ENCODE measurements at regions not wholly inside any gene's neighbourhood (a gene's known extent, or its start where the extent isn't known, plus 50 kb on each side); places are given as distances from the start of the nearest gene placed in this dataset.

DNA sequence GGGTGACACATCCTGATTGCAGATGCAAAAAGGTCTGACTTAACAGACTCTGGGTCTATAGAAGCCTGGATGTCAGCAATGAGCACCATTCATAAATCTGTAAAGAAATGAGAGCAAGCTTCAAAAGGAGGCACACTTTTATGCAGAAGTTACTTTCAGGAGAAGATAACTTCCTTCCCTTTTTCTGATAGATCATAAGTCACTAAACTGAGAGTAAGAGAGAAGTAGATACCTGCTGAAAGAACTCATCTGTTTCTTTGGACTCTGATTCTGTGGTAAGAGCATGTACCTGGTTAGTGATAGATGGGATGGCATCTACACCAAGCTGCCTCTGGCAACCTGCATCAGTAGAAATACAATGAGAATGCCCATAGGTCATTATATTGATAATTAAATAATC is 525.6 kb downstream of the CETN3 start:
- H3K4me3 ChIP-seq (ENCODE audit: low read depth, low read length): no peak overlapping the region
- no peak for DNase-seq (ENCODE audit: low read depth)

DNA sequence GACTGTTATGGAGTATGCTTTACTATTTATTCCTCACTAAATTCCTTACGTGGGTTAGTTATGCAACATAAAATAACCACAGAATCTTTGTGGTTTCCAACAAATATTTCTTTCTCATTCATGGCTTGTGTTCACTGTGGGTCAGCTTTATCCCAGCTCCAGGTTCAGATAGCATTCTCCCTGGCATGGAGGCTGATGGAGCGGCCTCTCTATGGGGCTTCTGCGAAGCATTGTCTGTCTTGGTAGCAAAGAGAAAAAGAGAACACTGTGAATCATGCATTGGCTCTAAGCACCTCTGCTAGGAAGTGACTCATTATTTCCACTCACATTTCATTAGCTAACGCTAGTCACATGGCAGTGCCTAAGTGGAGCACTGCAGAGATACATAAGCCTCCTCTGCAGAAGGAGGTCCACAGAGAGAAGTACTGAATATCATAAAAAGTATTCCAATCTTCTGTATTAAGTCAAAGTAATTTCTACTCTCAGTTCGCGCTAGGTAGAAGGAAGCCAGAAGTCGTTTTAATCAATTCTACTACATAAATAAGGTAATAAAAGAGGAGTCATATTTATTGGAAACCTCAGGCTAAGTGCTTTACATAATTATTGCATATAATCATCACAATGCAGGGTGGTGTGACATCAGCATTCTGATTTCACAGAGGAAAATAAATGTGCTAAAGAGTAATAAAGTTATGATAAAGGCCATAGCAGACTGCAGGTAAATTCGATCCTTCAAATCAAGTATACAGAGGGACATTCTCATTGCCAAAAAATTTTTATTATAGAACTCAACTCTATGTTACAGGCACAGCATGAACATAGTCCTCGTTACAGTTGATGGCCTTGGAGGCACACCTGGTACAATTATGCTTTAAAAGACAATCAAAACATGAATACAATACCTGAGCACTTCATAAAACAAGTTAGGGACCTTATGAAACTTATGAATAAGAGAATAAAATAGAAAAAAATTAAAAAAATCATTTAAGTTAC is 531.1 kb downstream of the CETN3 start:
- H3K4me3 ChIP-seq (ENCODE audit: low read depth, low read length): no peak overlapping the region
- no peak for TF ChIP-seq CTCF (conservative IDR thresholded peaks at IDR 0.05; ENCODE audit: low read depth, low read length)
- peak; percentile 98 for DNase-seq (ENCODE audit: low read depth)

More for the DNA sequence above, 525.6 kb downstream of the CETN3 start:
- no peak for TF ChIP-seq CTCF (conservative IDR thresholded peaks at IDR 0.05; ENCODE audit: low read depth, low read length)

DNA sequence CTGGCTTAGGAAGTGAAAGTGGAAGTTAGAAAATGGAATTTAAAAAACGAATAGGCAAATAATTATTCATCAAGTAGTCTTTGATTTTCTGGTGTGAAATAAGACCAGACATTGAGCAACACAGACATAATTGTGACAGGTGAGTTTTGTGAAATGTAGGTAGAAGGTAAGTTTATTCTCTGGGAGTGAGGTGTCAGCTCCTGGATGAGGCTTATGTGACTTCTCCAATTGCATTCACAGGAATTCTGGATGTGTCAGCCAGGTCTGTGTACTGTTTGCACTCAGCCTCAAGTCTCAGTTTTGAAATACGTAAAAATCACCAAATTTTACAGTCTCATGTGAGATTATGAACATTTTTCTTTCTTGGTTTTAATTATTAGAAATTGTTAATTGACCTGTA is 537.6 kb downstream of the CETN3 start:
- TF ChIP-seq CTCF (conservative IDR thresholded peaks at IDR 0.05; ENCODE audit: low read depth, low read length): no peak
- no peak for DNase-seq (ENCODE audit: low read depth)
- no peak overlapping the region for H3K4me3 ChIP-seq (ENCODE audit: low read depth, low read length)

GRCh38 chr5:89869346-89869745 is 540.2 kb downstream of the CETN3 start:
- no peak for DNase-seq (ENCODE audit: low read depth)
- TF ChIP-seq CTCF (conservative IDR thresholded peaks at IDR 0.05; ENCODE audit: low read depth, low read length): no peak
- H3K4me3 ChIP-seq (ENCODE audit: low read depth, low read length): no peak overlapping the region

GRCh38 chr5:89866410-89866809 is 543.1 kb downstream of the CETN3 start:
- DNase-seq (ENCODE audit: low read depth): no peak
- H3K4me3 ChIP-seq (ENCODE audit: low read depth, low read length): no peak overlapping the region
- no peak for TF ChIP-seq CTCF (conservative IDR thresholded peaks at IDR 0.05; ENCODE audit: low read depth, low read length)

GRCh38 chr5:89864941-89865340 is 544.6 kb downstream of the CETN3 start:
- TF ChIP-seq CTCF (conservative IDR thresholded peaks at IDR 0.05; ENCODE audit: low read depth, low read length): no peak
- H3K4me3 ChIP-seq (ENCODE audit: low read depth, low read length): no peak overlapping the region
- DNase-seq (ENCODE audit: low read depth): no peak

GRCh38 chr5:89857790-89858189 is 551.8 kb downstream of the CETN3 start:
- TF ChIP-seq CTCF (conservative IDR thresholded peaks at IDR 0.05; ENCODE audit: low read depth, low read length): no peak
- no peak overlapping the region for H3K4me3 ChIP-seq (ENCODE audit: low read depth, low read length)
- DNase-seq (ENCODE audit: low read depth): no peak
